A549 (cell line): ENCODE measurements at regions not wholly inside any gene's neighbourhood (a gene's known extent, or its start where the extent isn't known, plus 50 kb on each side); places are given as distances from the start of the nearest gene placed in this dataset.

Experiments used
- ATAC-seq, 2 experiments: fragments of 200-7000 bp in 1 of 2; fragments of >200 bp in 1 of 2; cut with Nextera tagmentation in 1 of 2; cut with Tn5 transposase in 1 of 2; 3 replicates each; pipeline versions ENCODE4 v1.8.0 to v1.9.1; 2018 to 2020; ENCODE audit warnings: mild to moderate bottlenecking in 1 of 2, moderate library complexity in 1 of 2
- CTCF ChIA-PET: fragments of 300-600 bp; sonication (Branson Sonifier 250); formaldehyde crosslinking; extraction: SDS; loops from one replicate; lab custom pipeline; 2021; ENCODE audit warnings: antibody characterized with exemption, inconsistent platforms; lab: Yijun Ruan, JAX
- POLR2A ChIA-PET: fragments of 350-600 bp; formaldehyde crosslinking; extraction: SDS; loops from one replicate; lab custom pipeline; 2021; ENCODE audit warnings: antibody characterized with exemption, inconsistent platforms; lab: Yijun Ruan, JAX
- DNase-seq, 2 experiments: peaks; one replicate each; pipeline versions ENCODE4 v3.0.0 to v3.0.0-alpha.2; 2011 to 2016; ENCODE audit warnings: low read depth in 1 of 2, low spot score in 1 of 2
- FAIRE-seq: peaks from 2 replicates; lab custom pipeline; 2011; peaks lifted over from hg19 to GRCh38; lab: Jason Lieb, UNC
- H3K27ac ChIP-seq, 2 experiments: fragments of >200 bp; sonication (Bioruptor Twin); formaldehyde crosslinking; 3 replicates each; pipeline ENCODE4 v1.5.1; 2016 to 2017
- H3K4me1 ChIP-seq: fragments of >200 bp; sonication (Bioruptor Twin); formaldehyde crosslinking; 3 replicates; pipeline ENCODE4 v1.6.1; 2016
- H3K4me2 ChIP-seq: fragments of >200 bp; sonication (Bioruptor Twin); formaldehyde crosslinking; 3 replicates; pipeline ENCODE4 v1.6.1; 2016
- H3K4me3 ChIP-seq: fragments of >200 bp; sonication (Bioruptor Twin); formaldehyde crosslinking; 3 replicates; pipeline ENCODE4 v1.5.1; 2016
- H3K9me3 ChIP-seq: fragments of >200 bp; sonication (Bioruptor Twin); formaldehyde crosslinking; 3 replicates; pipeline ENCODE4 v1.6.1; 2016
- BHLHE40 ChIP-seq: IDR thresholded peaks from 2 replicates; pipeline ENCODE4 v1.6.1; 2012; ENCODE audit warnings: low read depth, low read length, inconsistent platforms
- CBX2 ChIP-seq: fragments of 200-600 bp; sonication (generic); IDR thresholded peaks from 2 replicates; pipeline ENCODE4 v1.6.1; 2016; ENCODE audit warnings: low read depth, mild to moderate bottlenecking, borderline replicate concordance
- EHF ChIP-seq: fragments of 250-450 bp; sonication (Bioruptor Pico); IDR thresholded peaks from 2 replicates; pipeline ENCODE4 v1.5.0; 2020; ENCODE audit warnings: mild to moderate bottlenecking
- EHMT2 ChIP-seq: fragments of 200-600 bp; sonication (generic); IDR thresholded peaks from 2 replicates; pipeline ENCODE4 v1.6.1; 2016; ENCODE audit warnings: antibody characterized with exemption, low read depth, mild to moderate bottlenecking, moderate library complexity
- HOXB13 ChIP-seq: fragments of 250-450 bp; sonication (Bioruptor Pico); IDR thresholded peaks from 2 replicates; pipeline ENCODE4 v1.5.0; 2020; ENCODE audit warnings: low read depth, mild to moderate bottlenecking, moderate library complexity
- JUN ChIP-seq, 2 experiments: fragments of >200 bp; sonication (Bioruptor Twin); formaldehyde crosslinking; IDR thresholded peaks; 2 replicates in 1 of 2; 3 replicates in 1 of 2; pipeline ENCODE4 v1.6.1; 2016 to 2017
- MYC ChIP-seq: IDR thresholded peaks from 2 replicates; pipeline ENCODE4 v1.6.1; 2012; ENCODE audit warnings: mild to moderate bottlenecking, inconsistent platforms, low read length, improper control_type of control experiment, borderline replicate concordance
- NPAS2 ChIP-seq: fragments of 250-450 bp; sonication (Bioruptor Pico); IDR thresholded peaks from 2 replicates; pipeline ENCODE4 v1.8.0; 2022; ENCODE audit warnings: mild to moderate bottlenecking, moderate library complexity, borderline replicate concordance
- RAD21 ChIP-seq, 2 experiments: fragments of >200 bp in 1 of 2; sonication (Bioruptor Twin) in 1 of 2; formaldehyde crosslinking in 1 of 2; IDR thresholded peaks in 1 of 2; conservative IDR thresholded peaks in 1 of 2; 2 replicates in 1 of 2; 3 replicates in 1 of 2; pipeline ENCODE4 v1.6.1; 2012 to 2018; ENCODE audit warnings: inconsistent platforms in 1 of 2
- SMC3 ChIP-seq: fragments of >200 bp; sonication (Bioruptor Twin); formaldehyde crosslinking; IDR thresholded peaks from 3 replicates; pipeline ENCODE4 v1.6.1; 2018; ENCODE audit warnings: inconsistent platforms
- ZFP36 ChIP-seq: fragments of 450-650 bp; IDR thresholded peaks from 2 replicates; pipeline ENCODE4 v1.6.1; 2014; ENCODE audit warnings: borderline replicate concordance; ENCODE audit not compliant: partially characterized antibody
- ZNF302 ChIP-seq: fragments of 250-450 bp; sonication (Bioruptor Pico); IDR thresholded peaks from 2 replicates; pipeline ENCODE4 v1.9.0; 2021; ENCODE audit warnings: inconsistent platforms, mild to moderate bottlenecking, moderate library complexity
- ZSCAN20 ChIP-seq: fragments of 250-450 bp; sonication (Bioruptor Pico); IDR thresholded peaks from 2 replicates; pipeline ENCODE4 v1.8.0; 2022; ENCODE audit warnings: mild to moderate bottlenecking, moderate library complexity
- WGBS: methylation state at CpG from one replicate; pipeline ENCODE4 v1.1.6; 2017; ENCODE audit errors: missing lambda C conversion rate; 5-methylcytosine and 5-hydroxymethylcytosine counted together
- TF ChIP-seq, protein P1 (sequence below): IDR thresholded peaks from 2 replicates; pipeline ENCODE4 v1.6.1; 2012; ENCODE audit warnings: low read depth, borderline replicate concordance
- TF ChIP-seq, protein P2 (sequence below): IDR thresholded peaks from 2 replicates; pipeline ENCODE4 v1.6.1; 2012
- TF ChIP-seq, protein P3 (sequence below): fragments of >200 bp; sonication (Bioruptor Twin); formaldehyde crosslinking; IDR thresholded peaks from 3 replicates; pipeline ENCODE4 v1.5.1; 2016
- TF ChIP-seq, protein P4 (sequence below): fragments of >200 bp; sonication (Bioruptor Twin); formaldehyde crosslinking; IDR thresholded peaks from 3 replicates; pipeline ENCODE4 v1.6.1; 2016
- TF ChIP-seq, protein P5 (sequence below): IDR thresholded peaks from 2 replicates; pipeline ENCODE4 v1.6.1; 2012
- TF ChIP-seq, protein P6 (sequence below): fragments of 150-350 bp; IDR thresholded peaks from 2 replicates; pipeline ENCODE4 v1.6.1; 2014; ENCODE audit warnings: low read depth, mild to moderate bottlenecking, low read length

DNA sequence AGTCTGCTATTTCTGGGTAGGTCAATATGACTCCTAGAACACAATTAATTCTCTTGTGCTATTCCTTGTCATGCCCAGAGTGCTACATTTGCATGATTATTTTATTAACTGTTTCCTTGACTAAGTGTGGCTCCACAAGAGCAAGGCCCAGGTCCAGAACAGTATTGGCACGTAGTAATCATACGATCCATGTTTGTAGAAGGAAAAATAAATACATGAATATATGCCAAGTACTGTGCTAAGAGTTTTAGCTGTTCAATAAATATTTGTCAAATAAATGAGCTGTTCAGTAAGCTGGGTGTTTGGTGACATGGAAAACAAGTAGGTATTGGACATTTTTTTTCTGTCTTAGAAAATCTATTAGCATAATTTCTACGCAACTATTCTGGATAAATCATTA is 995.9 kb downstream of the MAT2B start:
- DNase-seq = no peak
- no peak overlapping the region for H3K27ac ChIP-seq
- no peak overlapping the region for H3K4me2 ChIP-seq
- WGBS = 7% methylated on average over 3 of the region's 3 CpGs
- no peak for TF ChIP-seq BHLHE40
- TF ChIP-seq EHMT2 = no peak
- no peak for TF ChIP-seq CBX2
- TF ChIP-seq, protein P1, sequence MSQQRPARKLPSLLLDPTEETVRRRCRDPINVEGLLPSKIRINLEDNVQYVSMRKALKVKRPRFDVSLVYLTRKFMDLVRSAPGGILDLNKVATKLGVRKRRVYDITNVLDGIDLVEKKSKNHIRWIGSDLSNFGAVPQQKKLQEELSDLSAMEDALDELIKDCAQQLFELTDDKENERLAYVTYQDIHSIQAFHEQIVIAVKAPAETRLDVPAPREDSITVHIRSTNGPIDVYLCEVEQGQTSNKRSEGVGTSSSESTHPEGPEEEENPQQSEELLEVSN = no peak
- TF ChIP-seq ZNF302 = no peak
- TF ChIP-seq, protein P2, sequence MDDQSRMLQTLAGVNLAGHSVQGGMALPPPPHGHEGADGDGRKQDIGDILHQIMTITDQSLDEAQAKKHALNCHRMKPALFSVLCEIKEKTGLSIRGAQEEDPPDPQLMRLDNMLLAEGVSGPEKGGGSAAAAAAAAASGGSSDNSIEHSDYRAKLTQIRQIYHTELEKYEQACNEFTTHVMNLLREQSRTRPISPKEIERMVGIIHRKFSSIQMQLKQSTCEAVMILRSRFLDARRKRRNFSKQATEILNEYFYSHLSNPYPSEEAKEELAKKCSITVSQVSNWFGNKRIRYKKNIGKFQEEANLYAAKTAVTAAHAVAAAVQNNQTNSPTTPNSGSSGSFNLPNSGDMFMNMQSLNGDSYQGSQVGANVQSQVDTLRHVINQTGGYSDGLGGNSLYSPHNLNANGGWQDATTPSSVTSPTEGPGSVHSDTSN = no peak
- no peak for TF ChIP-seq ZFP36
- TF ChIP-seq, protein P3, sequence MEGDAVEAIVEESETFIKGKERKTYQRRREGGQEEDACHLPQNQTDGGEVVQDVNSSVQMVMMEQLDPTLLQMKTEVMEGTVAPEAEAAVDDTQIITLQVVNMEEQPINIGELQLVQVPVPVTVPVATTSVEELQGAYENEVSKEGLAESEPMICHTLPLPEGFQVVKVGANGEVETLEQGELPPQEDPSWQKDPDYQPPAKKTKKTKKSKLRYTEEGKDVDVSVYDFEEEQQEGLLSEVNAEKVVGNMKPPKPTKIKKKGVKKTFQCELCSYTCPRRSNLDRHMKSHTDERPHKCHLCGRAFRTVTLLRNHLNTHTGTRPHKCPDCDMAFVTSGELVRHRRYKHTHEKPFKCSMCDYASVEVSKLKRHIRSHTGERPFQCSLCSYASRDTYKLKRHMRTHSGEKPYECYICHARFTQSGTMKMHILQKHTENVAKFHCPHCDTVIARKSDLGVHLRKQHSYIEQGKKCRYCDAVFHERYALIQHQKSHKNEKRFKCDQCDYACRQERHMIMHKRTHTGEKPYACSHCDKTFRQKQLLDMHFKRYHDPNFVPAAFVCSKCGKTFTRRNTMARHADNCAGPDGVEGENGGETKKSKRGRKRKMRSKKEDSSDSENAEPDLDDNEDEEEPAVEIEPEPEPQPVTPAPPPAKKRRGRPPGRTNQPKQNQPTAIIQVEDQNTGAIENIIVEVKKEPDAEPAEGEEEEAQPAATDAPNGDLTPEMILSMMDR = no peak
- TF ChIP-seq ZSCAN20 (CRISPR knock-in tag) = no peak
- TF ChIP-seq, protein P4, sequence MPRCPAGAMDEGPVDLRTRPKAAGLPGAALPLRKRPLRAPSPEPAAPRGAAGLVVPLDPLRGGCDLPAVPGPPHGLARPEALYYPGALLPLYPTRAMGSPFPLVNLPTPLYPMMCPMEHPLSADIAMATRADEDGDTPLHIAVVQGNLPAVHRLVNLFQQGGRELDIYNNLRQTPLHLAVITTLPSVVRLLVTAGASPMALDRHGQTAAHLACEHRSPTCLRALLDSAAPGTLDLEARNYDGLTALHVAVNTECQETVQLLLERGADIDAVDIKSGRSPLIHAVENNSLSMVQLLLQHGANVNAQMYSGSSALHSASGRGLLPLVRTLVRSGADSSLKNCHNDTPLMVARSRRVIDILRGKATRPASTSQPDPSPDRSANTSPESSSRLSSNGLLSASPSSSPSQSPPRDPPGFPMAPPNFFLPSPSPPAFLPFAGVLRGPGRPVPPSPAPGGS = no peak
- TF ChIP-seq NPAS2 = no peak
- no peak for TF ChIP-seq JUN (IDR thresholded peaks at IDR 0.05)
- TF ChIP-seq SMC3 = no peak
- TF ChIP-seq, protein P5, sequence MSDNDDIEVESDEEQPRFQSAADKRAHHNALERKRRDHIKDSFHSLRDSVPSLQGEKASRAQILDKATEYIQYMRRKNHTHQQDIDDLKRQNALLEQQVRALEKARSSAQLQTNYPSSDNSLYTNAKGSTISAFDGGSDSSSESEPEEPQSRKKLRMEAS = no peak
- TF ChIP-seq HOXB13 (CRISPR knock-in tag) = no peak
- TF ChIP-seq EHF (CRISPR knock-in tag) = no peak
- no peaks in the 10 kb centered on the region for H3K9me3 ChIP-seq
- CTCF ChIA-PET = interaction anchor here (0.7 kb wide), 1 partner anchor 803 kb away, joined by 3 read pairs; no protein-coding TSS in a partner anchor
- ATAC-seq = no peak
- POLR2A ChIA-PET = no interaction called here
- no peak overlapping the region for H3K4me3 ChIP-seq
- no peak for FAIRE-seq
- H3K4me1 ChIP-seq = no peaks in the 10 kb centered on the region

DNA sequence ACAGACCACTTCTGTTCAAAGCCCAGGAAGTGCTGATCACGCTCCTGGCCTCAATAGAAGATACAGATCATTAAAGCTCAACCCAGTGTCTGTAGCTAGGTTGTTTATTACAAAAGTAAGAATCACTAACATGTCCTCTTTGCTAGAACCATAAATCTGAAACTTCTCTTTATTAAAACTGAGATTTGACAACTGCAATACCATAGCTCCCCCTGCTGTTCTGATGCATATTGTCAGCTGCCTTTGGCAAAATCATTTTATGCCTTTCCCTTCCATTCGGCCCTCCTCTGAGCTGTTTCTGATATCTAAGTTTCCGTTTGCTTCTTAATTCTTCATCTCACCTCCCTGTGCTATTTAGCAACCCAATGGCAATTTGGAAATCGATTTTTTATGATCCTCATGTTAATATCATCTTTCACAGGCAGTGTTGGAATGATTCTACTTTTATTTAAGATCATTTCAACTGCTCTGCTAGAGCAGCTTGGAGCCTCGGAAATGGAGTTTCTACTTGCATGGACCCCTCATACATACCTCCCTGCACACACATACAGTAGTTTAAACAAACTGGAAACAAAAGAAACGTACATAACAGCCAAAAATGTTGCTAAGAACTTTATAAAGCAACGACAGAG is 998.8 kb downstream of the MAT2B start:
- TF ChIP-seq SMC3 (peak; percentile 80), RAD21 (conservative IDR thresholded peaks at IDR 0.05 in 1 of 2, IDR thresholded peaks at IDR 0.05 in 1 of 2) (peak; percentile 79 to 89), MYC (no peak)
- TF ChIP-seq, protein P3 = peak; percentile 79
- TF ChIP-seq, protein P6, sequence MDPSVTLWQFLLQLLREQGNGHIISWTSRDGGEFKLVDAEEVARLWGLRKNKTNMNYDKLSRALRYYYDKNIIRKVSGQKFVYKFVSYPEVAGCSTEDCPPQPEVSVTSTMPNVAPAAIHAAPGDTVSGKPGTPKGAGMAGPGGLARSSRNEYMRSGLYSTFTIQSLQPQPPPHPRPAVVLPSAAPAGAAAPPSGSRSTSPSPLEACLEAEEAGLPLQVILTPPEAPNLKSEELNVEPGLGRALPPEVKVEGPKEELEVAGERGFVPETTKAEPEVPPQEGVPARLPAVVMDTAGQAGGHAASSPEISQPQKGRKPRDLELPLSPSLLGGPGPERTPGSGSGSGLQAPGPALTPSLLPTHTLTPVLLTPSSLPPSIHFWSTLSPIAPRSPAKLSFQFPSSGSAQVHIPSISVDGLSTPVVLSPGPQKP = no peak
- H3K9me3 ChIP-seq = no peaks in the 10 kb centered on the region
- 0% methylated on average over 7 of the region's 7 CpGs for WGBS
- H3K4me2 ChIP-seq = no peak overlapping the region
- H3K4me1 ChIP-seq = no peaks in the 10 kb centered on the region
- FAIRE-seq = peak; percentile 13
- CTCF ChIA-PET = interaction anchor here (0.6 to 3.7 kb wide), 22 partner anchors 10 to 940 kb away, joined by 3 to 31 read pairs (median 4); no protein-coding TSS in a partner anchor
- no peak overlapping the region for H3K4me3 ChIP-seq
- no peak overlapping the region for H3K27ac ChIP-seq
- POLR2A ChIA-PET = no interaction called here
- ATAC-seq = peak; percentile 59 to 69; a peak in 3 of 6 replicates
- DNase-seq = peak; percentile 8 to 57
